Stimulated activated naive CD8-positive, alpha-beta T cell treated with anti-CD3 and anti-CD28 coated beads, Interleukin-15, Interleukin-2, amounts not matched to agents 100 ng/mL and 50 ng/mL, for 24 hours (primary cell): ENCODE measurements at regions not wholly inside any gene's neighbourhood (a gene's known extent, or its start where the extent isn't known, plus 50 kb on each side); places are given as distances from the start of the nearest gene placed in this dataset.

Experiments
- H3K27ac Mint-ChIP-seq: one replicate; pipeline ENCODE4 v1.8.0; 2021; ENCODE audit warnings: mild to moderate bottlenecking, mixed read lengths
- H3K27me3 Mint-ChIP-seq: one replicate; pipeline ENCODE4 v1.8.0; 2021; ENCODE audit warnings: mixed read lengths
- H3K36me3 Mint-ChIP-seq: one replicate; pipeline ENCODE4 v1.8.0; 2021; ENCODE audit warnings: low read depth, mixed read lengths
- H3K4me1 Mint-ChIP-seq: one replicate; pipeline ENCODE4 v1.8.0; 2021; ENCODE audit warnings: low read depth, mixed read lengths
- H3K4me3 Mint-ChIP-seq: one replicate; pipeline ENCODE4 v1.8.0; 2021; ENCODE audit warnings: mild to moderate bottlenecking, mixed read lengths
- H3K9me3 Mint-ChIP-seq: one replicate; pipeline ENCODE4 v1.8.0; 2021; ENCODE audit warnings: mixed read lengths

DNA sequence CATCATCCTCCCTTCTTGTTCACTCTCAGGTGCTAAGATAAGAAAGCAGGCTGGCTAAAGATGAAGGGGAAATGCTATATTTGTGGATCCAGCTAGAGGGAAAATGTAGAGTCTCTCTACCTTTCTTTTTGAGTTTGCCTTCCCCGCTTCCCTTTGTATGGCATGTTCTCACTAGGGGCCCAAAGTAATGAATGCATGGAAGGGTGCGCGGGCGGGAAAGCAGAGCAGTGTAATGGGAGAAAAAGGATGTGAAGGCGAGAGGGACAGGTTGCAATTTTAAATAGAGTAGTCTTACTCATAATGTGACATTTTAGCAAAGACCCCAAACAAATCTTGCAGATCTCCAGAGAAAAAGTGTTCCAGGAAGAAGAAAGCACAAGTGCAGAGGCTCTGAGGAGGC is 105.1 kb upstream of the ATP1B1 start:
- Mint-ChIP-seq H3K9me3 (peaks cover 5% of the 10 kb centered on the region), H3K4me3 (no peak overlapping the region), H3K27ac (no peak overlapping the region), H3K4me1 (no peaks in the 10 kb centered on the region), H3K27me3 (peaks cover 4% of the 10 kb centered on the region), H3K36me3 (no peaks in the 10 kb centered on the region)

DNA sequence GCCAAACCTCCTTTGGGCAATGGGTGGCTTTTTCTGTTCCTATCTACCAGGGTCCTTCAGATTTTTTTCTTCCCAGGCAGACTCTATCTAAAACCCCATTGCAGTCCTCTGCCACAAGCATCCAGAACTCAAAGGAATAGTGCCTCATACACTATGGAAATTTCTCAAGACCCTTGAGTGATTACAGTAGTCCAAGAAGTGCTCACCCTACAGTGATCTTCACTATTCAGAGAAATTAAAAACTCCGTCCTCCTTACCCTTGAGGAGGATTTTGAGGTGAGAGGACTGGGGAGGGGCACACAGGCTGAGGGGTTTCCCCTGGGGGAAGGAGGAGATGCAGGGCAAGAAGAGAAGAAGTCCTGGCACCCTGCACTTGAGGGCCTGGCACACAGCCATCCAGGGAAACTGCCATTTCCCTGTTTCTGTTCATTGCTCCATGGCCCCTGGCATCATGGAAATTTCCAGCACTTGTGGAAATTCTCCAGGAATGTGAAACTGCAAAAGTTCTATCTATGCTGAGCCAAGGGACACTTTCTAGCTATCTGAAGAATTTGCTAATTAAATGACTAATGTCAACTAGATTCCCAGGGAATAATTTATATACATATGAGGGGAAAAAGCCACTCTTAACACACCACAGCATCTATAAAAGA is 102.5 kb upstream of the ATP1B1 start:
- Mint-ChIP-seq H3K27ac (no peak overlapping the region), H3K4me3 (no peak overlapping the region), H3K27me3 (no peaks in the 10 kb centered on the region), H3K36me3 (no peaks in the 10 kb centered on the region), H3K9me3 (no peaks in the 10 kb centered on the region), H3K4me1 (no peaks in the 10 kb centered on the region)

DNA sequence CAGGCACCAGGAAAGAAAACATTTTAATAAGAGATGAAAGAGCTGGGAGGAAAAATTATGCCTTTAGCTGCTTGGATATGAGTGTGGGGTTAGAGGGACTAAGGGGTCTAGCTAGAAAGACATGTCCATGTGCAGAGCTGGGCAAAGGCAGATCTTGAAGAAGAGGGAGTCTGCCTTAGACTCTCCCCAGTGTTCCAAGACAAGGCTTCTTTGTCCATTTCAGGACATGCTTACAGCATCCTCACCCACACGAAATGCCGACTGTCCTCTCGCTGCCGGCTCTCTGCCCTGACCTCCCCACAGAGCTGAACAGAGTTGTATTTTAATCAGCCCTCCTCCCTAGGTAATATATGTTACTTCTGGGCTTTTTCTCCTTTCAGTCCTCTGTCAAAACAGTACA is 100.7 kb upstream of the ATP1B1 start:
- Mint-ChIP-seq H3K9me3 (no peaks in the 10 kb centered on the region), H3K27me3 (no peaks in the 10 kb centered on the region), H3K4me3 (no peak overlapping the region), H3K4me1 (no peaks in the 10 kb centered on the region), H3K27ac (no peak overlapping the region), H3K36me3 (no peaks in the 10 kb centered on the region)

- H3K27ac Mint-ChIP-seq: no peak overlapping the region
- H3K4me1 Mint-ChIP-seq: peaks cover 12% of the 10 kb centered on the region
- H3K36me3 Mint-ChIP-seq: no peaks in the 10 kb centered on the region
- H3K27me3 Mint-ChIP-seq: no peaks in the 10 kb centered on the region
- no peak overlapping the region for H3K4me3 Mint-ChIP-seq
- H3K9me3 Mint-ChIP-seq: no peaks in the 10 kb centered on the region
These were observed 96.8 kb upstream of the ATP1B1 start for GRCh38 chr1:169009666-169010065.

DNA sequence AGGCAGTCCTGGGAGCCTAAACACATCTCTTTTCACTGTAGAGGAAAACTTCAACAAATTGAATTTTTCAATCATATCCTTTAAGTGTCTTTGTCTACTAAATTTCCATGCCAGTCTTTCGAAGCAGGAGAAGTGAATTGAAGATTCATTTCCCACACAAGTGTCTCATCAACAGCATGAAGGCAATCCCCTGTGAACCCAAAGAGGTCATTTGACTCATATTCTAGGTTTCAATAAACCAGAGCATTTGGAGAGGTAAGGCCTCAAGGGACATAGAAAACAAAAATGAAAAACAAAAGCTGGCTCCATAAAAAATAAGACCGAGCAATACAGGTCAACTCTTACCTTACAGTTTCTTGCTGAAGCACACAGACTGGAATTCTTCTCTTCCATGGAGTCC is 94.1 kb upstream of the ATP1B1 start:
- Mint-ChIP-seq H3K36me3 (no peaks in the 10 kb centered on the region), H3K27me3 (peaks cover 3% of the 10 kb centered on the region), H3K4me1 (peaks cover 12% of the 10 kb centered on the region), H3K4me3 (no peak overlapping the region), H3K27ac (no peak overlapping the region), H3K9me3 (no peaks in the 10 kb centered on the region)

GRCh38 chr1:169013821-169014220 is 92.7 kb upstream of the ATP1B1 start:
- H3K4me1 Mint-ChIP-seq: peaks cover 12% of the 10 kb centered on the region
- H3K27ac Mint-ChIP-seq: no peak overlapping the region
- peaks cover 3% of the 10 kb centered on the region for H3K27me3 Mint-ChIP-seq
- no peaks in the 10 kb centered on the region for H3K36me3 Mint-ChIP-seq
- no peaks in the 10 kb centered on the region for H3K9me3 Mint-ChIP-seq
- H3K4me3 Mint-ChIP-seq: no peak overlapping the region

- H3K4me3 Mint-ChIP-seq: no peak overlapping the region
- no peak overlapping the region for H3K27ac Mint-ChIP-seq
- peaks cover 3% of the 10 kb centered on the region for H3K27me3 Mint-ChIP-seq
- peaks cover 12% of the 10 kb centered on the region for H3K4me1 Mint-ChIP-seq
- no peaks in the 10 kb centered on the region for H3K9me3 Mint-ChIP-seq
- no peaks in the 10 kb centered on the region for H3K36me3 Mint-ChIP-seq
These were observed 91.0 kb upstream of the ATP1B1 start for GRCh38 chr1:169015464-169015863.

DNA sequence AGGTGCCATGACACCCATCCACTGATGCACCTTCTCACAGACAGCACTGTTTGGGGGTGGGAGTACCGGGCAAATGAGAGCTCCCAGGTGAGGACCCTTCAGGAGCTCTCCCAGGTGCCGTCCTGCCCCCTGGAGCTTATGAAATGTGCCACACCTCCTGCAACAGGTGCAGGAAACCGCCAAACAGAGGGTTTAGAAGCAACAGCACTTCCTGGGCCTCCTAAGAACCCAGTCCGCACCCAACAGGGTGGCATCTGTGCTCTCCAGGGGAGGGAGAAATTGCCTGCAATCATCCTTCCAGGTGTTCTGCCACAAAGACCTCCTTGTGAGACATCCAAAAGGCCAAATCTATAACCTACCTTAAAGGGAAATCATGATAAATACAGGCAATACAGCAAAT is 87.7 kb upstream of the ATP1B1 start:
- H3K27me3 Mint-ChIP-seq: peaks cover 3% of the 10 kb centered on the region
- no peak overlapping the region for H3K4me3 Mint-ChIP-seq
- H3K4me1 Mint-ChIP-seq: no peaks in the 10 kb centered on the region
- H3K36me3 Mint-ChIP-seq: no peaks in the 10 kb centered on the region
- no peak overlapping the region for H3K27ac Mint-ChIP-seq
- no peaks in the 10 kb centered on the region for H3K9me3 Mint-ChIP-seq

- H3K4me3 Mint-ChIP-seq: no peak overlapping the region
- H3K36me3 Mint-ChIP-seq: no peaks in the 10 kb centered on the region
- H3K9me3 Mint-ChIP-seq: no peaks in the 10 kb centered on the region
- no peak overlapping the region for H3K27ac Mint-ChIP-seq
- peaks cover 3% of the 10 kb centered on the region for H3K27me3 Mint-ChIP-seq
- no peaks in the 10 kb centered on the region for H3K4me1 Mint-ChIP-seq
These were observed 87.0 kb upstream of the ATP1B1 start for GRCh38 chr1:169019419-169020058.

DNA sequence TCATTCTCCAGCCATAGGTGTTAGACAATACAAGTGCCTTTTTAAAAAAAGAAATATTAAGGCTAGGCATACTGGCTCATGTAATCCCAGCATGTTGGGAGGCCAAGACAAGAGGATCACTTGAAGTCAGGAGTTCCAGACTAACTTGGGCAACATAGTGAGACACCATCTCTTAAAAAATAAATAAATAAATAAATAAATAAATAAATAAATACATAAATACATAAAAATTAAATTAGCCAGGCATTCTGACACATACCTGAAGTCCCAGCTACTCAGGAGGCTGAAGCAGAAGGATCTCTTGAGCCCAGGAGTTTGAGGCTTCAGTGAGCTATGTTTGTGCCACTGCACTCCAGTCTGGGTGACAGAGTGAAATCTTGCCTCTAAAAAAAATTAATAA is 85.8 kb upstream of the ATP1B1 start:
- no peaks in the 10 kb centered on the region for H3K9me3 Mint-ChIP-seq
- peaks cover 3% of the 10 kb centered on the region for H3K27me3 Mint-ChIP-seq
- no peaks in the 10 kb centered on the region for H3K4me1 Mint-ChIP-seq
- H3K36me3 Mint-ChIP-seq: no peaks in the 10 kb centered on the region
- H3K27ac Mint-ChIP-seq: no peak overlapping the region
- no peak overlapping the region for H3K4me3 Mint-ChIP-seq

DNA sequence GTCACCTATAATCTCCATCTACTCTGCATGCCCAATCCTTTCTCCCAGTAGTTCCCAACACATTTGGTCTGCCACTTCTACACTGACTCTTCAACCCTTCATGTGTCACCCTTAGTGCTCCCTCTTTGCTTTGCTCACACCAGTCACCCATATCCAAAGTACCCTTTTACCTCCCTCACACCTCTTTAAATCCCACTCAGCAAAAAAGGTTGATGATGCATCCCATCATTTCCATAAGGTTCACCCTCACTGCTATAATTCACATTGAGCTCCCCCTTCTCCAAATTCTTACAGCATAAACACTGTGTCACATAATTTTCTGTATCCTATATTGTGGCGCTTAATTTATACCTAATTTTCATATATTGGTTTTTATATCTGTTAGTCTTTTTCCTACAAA is 83.8 kb upstream of the ATP1B1 start:
- Mint-ChIP-seq H3K27ac (no peak overlapping the region), H3K27me3 (no peaks in the 10 kb centered on the region), H3K4me1 (no peaks in the 10 kb centered on the region), H3K4me3 (no peak overlapping the region), H3K36me3 (no peaks in the 10 kb centered on the region), H3K9me3 (no peaks in the 10 kb centered on the region)

GRCh38 chr1:169024255-169024654 is 82.2 kb upstream of the ATP1B1 start:
- no peak overlapping the region for H3K4me3 Mint-ChIP-seq
- H3K9me3 Mint-ChIP-seq: no peaks in the 10 kb centered on the region
- H3K27me3 Mint-ChIP-seq: no peaks in the 10 kb centered on the region
- no peaks in the 10 kb centered on the region for H3K36me3 Mint-ChIP-seq
- H3K27ac Mint-ChIP-seq: no peak overlapping the region
- H3K4me1 Mint-ChIP-seq: no peaks in the 10 kb centered on the region

GRCh38 chr1:169024800-169025271 is 81.7 kb upstream of the ATP1B1 start:
- no peaks in the 10 kb centered on the region for H3K27me3 Mint-ChIP-seq
- H3K4me1 Mint-ChIP-seq: no peaks in the 10 kb centered on the region
- H3K4me3 Mint-ChIP-seq: no peak overlapping the region
- no peaks in the 10 kb centered on the region for H3K36me3 Mint-ChIP-seq
- no peak overlapping the region for H3K27ac Mint-ChIP-seq
- no peaks in the 10 kb centered on the region for H3K9me3 Mint-ChIP-seq

GRCh38 chr1:169025412-169025811 is 81.1 kb upstream of the ATP1B1 start:
- no peak overlapping the region for H3K4me3 Mint-ChIP-seq
- no peaks in the 10 kb centered on the region for H3K4me1 Mint-ChIP-seq
- H3K36me3 Mint-ChIP-seq: no peaks in the 10 kb centered on the region
- H3K27ac Mint-ChIP-seq: no peak overlapping the region
- H3K27me3 Mint-ChIP-seq: no peaks in the 10 kb centered on the region
- H3K9me3 Mint-ChIP-seq: no peaks in the 10 kb centered on the region

GRCh38 chr1:169027607-169028320 is 78.7 kb upstream of the ATP1B1 start:
- no peak overlapping the region for H3K27ac Mint-ChIP-seq
- no peaks in the 10 kb centered on the region for H3K36me3 Mint-ChIP-seq
- H3K27me3 Mint-ChIP-seq: no peaks in the 10 kb centered on the region
- no peaks in the 10 kb centered on the region for H3K4me1 Mint-ChIP-seq
- H3K9me3 Mint-ChIP-seq: no peaks in the 10 kb centered on the region
- no peak overlapping the region for H3K4me3 Mint-ChIP-seq
